Activated naive CD8-positive, alpha-beta T cell treated with anti-CD3 and anti-CD28 coated beads, Interleukin-2, amount 10 ng/mL, durations not matched to agents 7 days and 5 days (primary cell): ENCODE measurements at regions not wholly inside any gene's neighbourhood (a gene's known extent, or its start where the extent isn't known, plus 50 kb on each side); places are given as distances from the start of the nearest gene placed in this dataset.

Experiments used
- ATAC-seq: fragments of 150-1000 bp; cut with Tn5 transposase; one replicate; pipeline ENCODE4 v1.10.0; 2021; ENCODE audit warnings: low read depth, moderate library complexity
- POLR2A ChIA-PET: fragments of 350-600 bp; sonication (Branson Sonifier 250); formaldehyde crosslinking; loops from one replicate; lab custom pipeline; 2021; ENCODE audit warnings: antibody characterized with exemption; lab: Charles Lee
- DNase-seq: peaks from one replicate; pipeline ENCODE4 v3.0.0; 2021
- H3K27ac Mint-ChIP-seq: one replicate; pipeline ENCODE4 v1.8.0; 2022; ENCODE audit warnings: mild to moderate bottlenecking, mixed read lengths
- H3K27me3 Mint-ChIP-seq: one replicate; pipeline ENCODE4 v1.8.0; 2022; ENCODE audit warnings: mild to moderate bottlenecking, moderate library complexity, mixed read lengths
- H3K36me3 Mint-ChIP-seq: one replicate; pipeline ENCODE4 v1.8.0; 2021; ENCODE audit warnings: mild to moderate bottlenecking, mixed read lengths
- H3K4me1 Mint-ChIP-seq: one replicate; pipeline ENCODE4 v1.8.0; 2021; ENCODE audit warnings: mixed read lengths
- H3K4me3 Mint-ChIP-seq: one replicate; pipeline ENCODE4 v1.8.0; 2022; ENCODE audit warnings: mild to moderate bottlenecking, moderate library complexity, mixed read lengths
- H3K9me3 Mint-ChIP-seq: one replicate; pipeline ENCODE4 v1.8.0; 2021; ENCODE audit warnings: mixed read lengths

GRCh38 chr2:18503376-18504228 is 56.9 kb downstream of the RDH14 start:
- Mint-ChIP-seq H3K9me3 (no peaks in the 10 kb centered on the region), H3K36me3 (no peaks in the 10 kb centered on the region), H3K4me3 (no peak overlapping the region), H3K27ac (no peak overlapping the region), H3K4me1 (peaks cover 5% of the 10 kb centered on the region), H3K27me3 (peaks cover 31% of the 10 kb centered on the region)
- DNase-seq (no peak), ATAC-seq (no peak)
- POLR2A ChIA-PET, result no interaction called here

- POLR2A ChIA-PET, result no interaction called here
- ATAC-seq (no peak), DNase-seq (no peak)
- Mint-ChIP-seq H3K4me1 (peaks cover 3% of the 10 kb centered on the region), H3K27ac (no peak overlapping the region), H3K4me3 (no peak overlapping the region), H3K36me3 (no peaks in the 10 kb centered on the region), H3K9me3 (no peaks in the 10 kb centered on the region), H3K27me3 (peaks cover 29% of the 10 kb centered on the region)
Observed at GRCh38 chr2:18502142-18502541, 58.3 kb downstream of the RDH14 start.

- Mint-ChIP-seq H3K4me3 (no peak overlapping the region), H3K4me1 (peaks cover 3% of the 10 kb centered on the region), H3K27ac (no peak overlapping the region), H3K27me3 (peaks cover 32% of the 10 kb centered on the region), H3K36me3 (no peaks in the 10 kb centered on the region), H3K9me3 (no peaks in the 10 kb centered on the region)
- DNase-seq (no peak), ATAC-seq (no peak)
- POLR2A ChIA-PET, result no interaction called here
Observed at GRCh38 chr2:18501729-18502128, 58.7 kb downstream of the RDH14 start.

- Mint-ChIP-seq H3K9me3 (no peaks in the 10 kb centered on the region), H3K36me3 (no peaks in the 10 kb centered on the region), H3K4me3 (no peak overlapping the region), H3K27ac (no peak overlapping the region), H3K27me3 (peaks cover 37% of the 10 kb centered on the region), H3K4me1 (peaks cover 3% of the 10 kb centered on the region)
- POLR2A ChIA-PET, result no interaction called here
- DNase-seq (no peak), ATAC-seq (no peak)
Observed at GRCh38 chr2:18501156-18501555, 59.3 kb downstream of the RDH14 start.

- H3K36me3 Mint-ChIP-seq, result no peaks in the 10 kb centered on the region
- peaks cover 3% of the 10 kb centered on the region for H3K4me1 Mint-ChIP-seq
- no peaks in the 10 kb centered on the region for H3K9me3 Mint-ChIP-seq
- H3K4me3 Mint-ChIP-seq, result no peak overlapping the region
- no peak for DNase-seq
- no peak overlapping the region for H3K27ac Mint-ChIP-seq
- ATAC-seq, result no peak
- H3K27me3 Mint-ChIP-seq, result peaks cover 36% of the 10 kb centered on the region
- POLR2A ChIA-PET, result no interaction called here
Observed at GRCh38 chr2:18500333-18500732, 60.1 kb downstream of the RDH14 start.

GRCh38 chr2:18498531-18498930 is 61.9 kb downstream of the RDH14 start:
- Mint-ChIP-seq H3K4me3 (no peak overlapping the region), H3K36me3 (no peaks in the 10 kb centered on the region), H3K27ac (no peak overlapping the region), H3K4me1 (peaks cover 3% of the 10 kb centered on the region), H3K9me3 (no peaks in the 10 kb centered on the region), H3K27me3 (peaks cover 37% of the 10 kb centered on the region)
- POLR2A ChIA-PET, result no interaction called here
- DNase-seq (no peak), ATAC-seq (no peak)

- Mint-ChIP-seq H3K9me3 (no peaks in the 10 kb centered on the region), H3K27me3 (peaks cover 54% of the 10 kb centered on the region), H3K27ac (no peak overlapping the region), H3K36me3 (no peaks in the 10 kb centered on the region), H3K4me1 (peaks cover 3% of the 10 kb centered on the region), H3K4me3 (no peak overlapping the region)
- DNase-seq (no peak), ATAC-seq (no peak)
- POLR2A ChIA-PET, result no interaction called here
Observed at GRCh38 chr2:18496516-18496915, 63.9 kb downstream of the RDH14 start.

- H3K27ac Mint-ChIP-seq, result no peak overlapping the region
- no peak for DNase-seq
- no peaks in the 10 kb centered on the region for H3K36me3 Mint-ChIP-seq
- H3K4me3 Mint-ChIP-seq, result no peak overlapping the region
- no peaks in the 10 kb centered on the region for H3K4me1 Mint-ChIP-seq
- no peaks in the 10 kb centered on the region for H3K9me3 Mint-ChIP-seq
- peaks cover 45% of the 10 kb centered on the region for H3K27me3 Mint-ChIP-seq
- ATAC-seq, result no peak
- POLR2A ChIA-PET, result no interaction called here
Observed at GRCh38 chr2:18495058-18495457, 65.4 kb downstream of the RDH14 start.

- POLR2A ChIA-PET, result no interaction called here
- no peaks in the 10 kb centered on the region for H3K4me1 Mint-ChIP-seq
- H3K9me3 Mint-ChIP-seq, result no peaks in the 10 kb centered on the region
- DNase-seq (no peak), ATAC-seq (no peak)
- peaks cover 35% of the 10 kb centered on the region for H3K27me3 Mint-ChIP-seq
- no peaks in the 10 kb centered on the region for H3K36me3 Mint-ChIP-seq
- H3K4me3 Mint-ChIP-seq, result no peak overlapping the region
- H3K27ac Mint-ChIP-seq, result no peak overlapping the region
Observed at GRCh38 chr2:18492721-18493120, 67.7 kb downstream of the RDH14 start.

- Mint-ChIP-seq H3K9me3 (no peaks in the 10 kb centered on the region), H3K4me3 (no peak overlapping the region), H3K36me3 (no peaks in the 10 kb centered on the region), H3K27ac (no peak overlapping the region), H3K27me3 (peaks cover 27% of the 10 kb centered on the region), H3K4me1 (no peaks in the 10 kb centered on the region)
- ATAC-seq (no peak), DNase-seq (no peak)
- POLR2A ChIA-PET, result no interaction called here
Observed at GRCh38 chr2:18491577-18491976, 68.9 kb downstream of the RDH14 start.

- DNase-seq (no peak), ATAC-seq (no peak)
- no peak overlapping the region for H3K27ac Mint-ChIP-seq
- no peak overlapping the region for H3K4me3 Mint-ChIP-seq
- H3K27me3 Mint-ChIP-seq, result peaks cover 24% of the 10 kb centered on the region
- no peaks in the 10 kb centered on the region for H3K36me3 Mint-ChIP-seq
- POLR2A ChIA-PET, result no interaction called here
- no peaks in the 10 kb centered on the region for H3K4me1 Mint-ChIP-seq
- H3K9me3 Mint-ChIP-seq, result no peaks in the 10 kb centered on the region
Observed at GRCh38 chr2:18490901-18491300, 69.6 kb downstream of the RDH14 start.

- Mint-ChIP-seq H3K4me3 (no peak overlapping the region), H3K9me3 (no peaks in the 10 kb centered on the region), H3K4me1 (no peaks in the 10 kb centered on the region), H3K36me3 (no peaks in the 10 kb centered on the region), H3K27ac (no peak overlapping the region), H3K27me3 (peaks cover 8% of the 10 kb centered on the region)
- no peak for ATAC-seq
- no peak for DNase-seq
- POLR2A ChIA-PET, result no interaction called here
Observed at GRCh38 chr2:18487106-18487913, 73.1 kb downstream of the RDH14 start.

- POLR2A ChIA-PET, result interaction anchor here (0.7 kb wide), 1 partner anchor 53 kb away, joined by 3 read pairs; no protein-coding TSS in a partner anchor
- H3K36me3 Mint-ChIP-seq, result no peaks in the 10 kb centered on the region
- no peaks in the 10 kb centered on the region for H3K9me3 Mint-ChIP-seq
- H3K27ac Mint-ChIP-seq, result no peak overlapping the region
- DNase-seq (no peak), ATAC-seq (no peak)
- H3K4me1 Mint-ChIP-seq, result no peaks in the 10 kb centered on the region
- H3K4me3 Mint-ChIP-seq, result no peak overlapping the region
- no peaks in the 10 kb centered on the region for H3K27me3 Mint-ChIP-seq
Observed at GRCh38 chr2:18484625-18485024, 75.8 kb downstream of the RDH14 start.

- H3K4me1 Mint-ChIP-seq, result no peaks in the 10 kb centered on the region
- DNase-seq (no peak), ATAC-seq (no peak)
- H3K27ac Mint-ChIP-seq, result no peak overlapping the region
- H3K4me3 Mint-ChIP-seq, result no peak overlapping the region
- no peaks in the 10 kb centered on the region for H3K9me3 Mint-ChIP-seq
- POLR2A ChIA-PET, result no interaction called here
- no peaks in the 10 kb centered on the region for H3K36me3 Mint-ChIP-seq
- H3K27me3 Mint-ChIP-seq, result no peaks in the 10 kb centered on the region
Observed at GRCh38 chr2:18483896-18484295, 76.6 kb downstream of the RDH14 start.
